ENCODE measurements at regions not wholly inside any gene's neighbourhood (a gene's known extent, or its start where the extent isn't known, plus 50 kb on each side); places are given as distances from the start of the nearest gene placed in this dataset.

GRCh38 chr18:78743078-78743477 is 236.5 kb upstream of the SALL3 start:
- TF ChIP-seq CTCF (IDR thresholded peaks at IDR 0.05; ENCODE audit: low read depth, low read length) (no peak), MYC (IDR thresholded peaks at IDR 0.05; ENCODE audit: low read depth, low read length) (no peak), POLR2A (IDR thresholded peaks at IDR 0.05; ENCODE audit: extremely low read depth, insufficient read length) (no peak), MAX (IDR thresholded peaks at IDR 0.05; ENCODE audit: low read depth, low read length) (no peak)
